IPS-15b (cell line): ENCODE measurements at regions not wholly inside any gene's neighbourhood (a gene's known extent, or its start where the extent isn't known, plus 50 kb on each side); places are given as distances from the start of the nearest gene placed in this dataset.

ENCODE experiments used
- H3K27me3 ChIP-seq: one replicate; pipeline ENCODE4 v1.6.1; 2013; ENCODE audit warnings: low read length; ENCODE audit not compliant: control insufficient read depth, insufficient read depth
- H3K36me3 ChIP-seq: one replicate; pipeline ENCODE4 v1.6.1; 2013; ENCODE audit warnings: low read length; ENCODE audit not compliant: control insufficient read depth, insufficient read depth
- H3K4me1 ChIP-seq: one replicate; pipeline ENCODE4 v1.6.1; 2013; ENCODE audit warnings: mild to moderate bottlenecking, low read length; ENCODE audit not compliant: control insufficient read depth, insufficient read depth
- H3K4me3 ChIP-seq: one replicate; pipeline ENCODE4 v1.5.1; 2013; ENCODE audit warnings: low read depth, low read length
- H3K9ac ChIP-seq: one replicate; pipeline ENCODE4 v1.6.1; 2013; ENCODE audit warnings: low read depth, mild to moderate bottlenecking, low read length
- H3K9me3 ChIP-seq: one replicate; pipeline ENCODE4 v1.6.1; 2013; ENCODE audit warnings: mild to moderate bottlenecking, low read length; ENCODE audit not compliant: control insufficient read depth, insufficient read depth

GRCh38 chr12:97358361-97358760 is 104.2 kb upstream of the RMST start:
- H3K9me3 ChIP-seq, result no peaks in the 10 kb centered on the region
- H3K27me3 ChIP-seq, result no peaks in the 10 kb centered on the region
- no peaks in the 10 kb centered on the region for H3K4me1 ChIP-seq
- H3K36me3 ChIP-seq, result no peaks in the 10 kb centered on the region
- H3K4me3 ChIP-seq, result no peak overlapping the region
- no peak overlapping the region for H3K9ac ChIP-seq

- no peaks in the 10 kb centered on the region for H3K27me3 ChIP-seq
- no peaks in the 10 kb centered on the region for H3K4me1 ChIP-seq
- H3K36me3 ChIP-seq, result no peaks in the 10 kb centered on the region
- no peak overlapping the region for H3K4me3 ChIP-seq
- no peak overlapping the region for H3K9ac ChIP-seq
- H3K9me3 ChIP-seq, result no peaks in the 10 kb centered on the region
Observed at GRCh38 chr12:97359021-97359690, 103.4 kb upstream of the RMST start.

GRCh38 chr12:97363693-97364092 is 98.9 kb upstream of the RMST start:
- H3K4me1 ChIP-seq, result no peaks in the 10 kb centered on the region
- H3K36me3 ChIP-seq, result no peaks in the 10 kb centered on the region
- no peaks in the 10 kb centered on the region for H3K9me3 ChIP-seq
- no peak overlapping the region for H3K4me3 ChIP-seq
- no peak overlapping the region for H3K9ac ChIP-seq
- no peaks in the 10 kb centered on the region for H3K27me3 ChIP-seq

GRCh38 chr12:97368462-97369163 is 94.0 kb upstream of the RMST start:
- no peaks in the 10 kb centered on the region for H3K4me1 ChIP-seq
- no peak overlapping the region for H3K4me3 ChIP-seq
- no peaks in the 10 kb centered on the region for H3K9me3 ChIP-seq
- H3K36me3 ChIP-seq, result no peaks in the 10 kb centered on the region
- no peak overlapping the region for H3K9ac ChIP-seq
- no peaks in the 10 kb centered on the region for H3K27me3 ChIP-seq

GRCh38 chr12:97375310-97375709 is 87.3 kb upstream of the RMST start:
- Histone ChIP-seq H3K4me1 (no peaks in the 10 kb centered on the region), H3K27me3 (no peaks in the 10 kb centered on the region), H3K9me3 (no peaks in the 10 kb centered on the region), H3K4me3 (no peak overlapping the region), H3K9ac (no peak overlapping the region), H3K36me3 (no peaks in the 10 kb centered on the region)

- no peaks in the 10 kb centered on the region for H3K36me3 ChIP-seq
- no peaks in the 10 kb centered on the region for H3K4me1 ChIP-seq
- H3K4me3 ChIP-seq, result no peak overlapping the region
- H3K27me3 ChIP-seq, result no peaks in the 10 kb centered on the region
- H3K9me3 ChIP-seq, result no peaks in the 10 kb centered on the region
- H3K9ac ChIP-seq, result no peak overlapping the region
Observed at GRCh38 chr12:97380440-97380839, 82.2 kb upstream of the RMST start.

- Histone ChIP-seq H3K27me3 (no peaks in the 10 kb centered on the region), H3K4me3 (no peak overlapping the region), H3K9ac (no peak overlapping the region), H3K36me3 (no peaks in the 10 kb centered on the region), H3K9me3 (no peaks in the 10 kb centered on the region), H3K4me1 (no peaks in the 10 kb centered on the region)
Observed at GRCh38 chr12:97385121-97385520, 77.5 kb upstream of the RMST start.

GRCh38 chr12:97386133-97386581 is 76.4 kb upstream of the RMST start:
- H3K9ac ChIP-seq, result no peak overlapping the region
- H3K4me3 ChIP-seq, result no peak overlapping the region
- no peaks in the 10 kb centered on the region for H3K36me3 ChIP-seq
- H3K9me3 ChIP-seq, result no peaks in the 10 kb centered on the region
- H3K27me3 ChIP-seq, result no peaks in the 10 kb centered on the region
- H3K4me1 ChIP-seq, result no peaks in the 10 kb centered on the region

GRCh38 chr12:97387844-97388243 is 74.8 kb upstream of the RMST start:
- Histone ChIP-seq H3K9me3 (no peaks in the 10 kb centered on the region), H3K9ac (no peak overlapping the region), H3K36me3 (no peaks in the 10 kb centered on the region), H3K4me3 (no peak overlapping the region), H3K27me3 (no peaks in the 10 kb centered on the region), H3K4me1 (no peaks in the 10 kb centered on the region)

- Histone ChIP-seq H3K36me3 (no peaks in the 10 kb centered on the region), H3K9me3 (no peaks in the 10 kb centered on the region), H3K4me3 (no peak overlapping the region), H3K9ac (no peak overlapping the region), H3K27me3 (no peaks in the 10 kb centered on the region), H3K4me1 (peaks cover 11% of the 10 kb centered on the region)
Observed at GRCh38 chr12:97394657-97395056, 67.9 kb upstream of the RMST start.

GRCh38 chr12:97397008-97397407 is 65.6 kb upstream of the RMST start:
- H3K4me3 ChIP-seq, result no peak overlapping the region
- no peaks in the 10 kb centered on the region for H3K9me3 ChIP-seq
- H3K27me3 ChIP-seq, result no peaks in the 10 kb centered on the region
- H3K4me1 ChIP-seq, result peaks cover 11% of the 10 kb centered on the region
- H3K36me3 ChIP-seq, result no peaks in the 10 kb centered on the region
- H3K9ac ChIP-seq, result no peak overlapping the region

- H3K9ac ChIP-seq, result no peak overlapping the region
- no peak overlapping the region for H3K4me3 ChIP-seq
- H3K36me3 ChIP-seq, result no peaks in the 10 kb centered on the region
- H3K9me3 ChIP-seq, result no peaks in the 10 kb centered on the region
- H3K4me1 ChIP-seq, result peaks cover 11% of the 10 kb centered on the region
- no peaks in the 10 kb centered on the region for H3K27me3 ChIP-seq
Observed at GRCh38 chr12:97398704-97399103, 63.9 kb upstream of the RMST start.
